ENCODE measurements at regions not wholly inside any gene's neighbourhood (a gene's known extent, or its start where the extent isn't known, plus 50 kb on each side); places are given as distances from the start of the nearest gene placed in this dataset.

DNA sequence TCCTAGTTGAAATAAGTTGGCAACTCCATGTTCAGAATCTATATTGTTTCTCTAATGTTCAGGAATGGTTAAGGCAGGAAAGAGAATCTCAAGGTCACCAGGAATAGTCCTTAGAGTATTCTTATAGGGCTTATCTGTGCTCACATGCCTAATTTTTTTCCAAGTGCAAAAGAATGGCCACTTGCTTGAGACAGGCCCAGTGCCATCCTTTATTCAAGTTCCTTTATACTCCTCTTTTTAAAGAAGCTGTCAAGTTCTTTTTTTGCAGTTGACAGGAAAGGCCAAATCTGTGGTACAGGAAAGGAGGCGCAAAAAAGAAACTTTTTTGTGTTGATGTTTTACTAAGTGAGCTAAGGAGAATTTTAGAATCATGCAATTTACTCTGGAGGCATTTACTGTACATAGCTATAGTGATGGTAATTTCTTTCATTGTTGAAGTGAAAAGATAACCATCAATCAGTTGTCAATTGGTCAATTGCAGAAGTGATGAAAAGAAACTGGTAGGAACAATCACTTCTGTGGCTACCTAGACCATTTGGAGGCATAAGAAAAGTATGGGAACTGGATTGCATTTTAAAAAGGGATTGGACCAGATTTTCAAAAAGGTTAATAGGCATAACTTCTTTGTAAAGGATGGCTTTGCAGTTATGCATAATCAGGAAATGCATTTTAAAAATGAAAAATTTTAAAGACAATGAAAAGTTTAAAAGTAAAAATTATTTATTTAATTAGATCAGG lies 102.5 kb upstream of the SOX2 start:
- TF ChIP-seq POLR2A (IDR thresholded peaks at IDR 0.05) (no peak), CTCF (IDR thresholded peaks at IDR 0.05) (no peak), POLR2AphosphoS5 (IDR thresholded peaks at IDR 0.05) (no peak)
